ENCODE measurements at regions not wholly inside any gene's neighbourhood (a gene's known extent, or its start where the extent isn't known, plus 50 kb on each side); places are given as distances from the start of the nearest gene placed in this dataset.

- no peak overlapping the region for H3K27ac ChIP-seq
- TF ChIP-seq POLR2A (IDR thresholded peaks at IDR 0.05) = no peak
- no peak for TF ChIP-seq CTCF (IDR thresholded peaks at IDR 0.05)
- no peak overlapping the region for H3K4me3 ChIP-seq
- intact Hi-C loops (cut with DNase I; ENCODE audit: low total_unique reads) = no loop called here
- no peaks in the 10 kb centered on the region for H3K4me1 ChIP-seq
- no peaks in the 10 kb centered on the region for H3K27me3 ChIP-seq
- H3K36me3 ChIP-seq = no peaks in the 10 kb centered on the region
- H3K9me3 ChIP-seq = no peaks in the 10 kb centered on the region
- DNase-seq = no peak
These were observed 52.4 kb upstream of the EPHA4 start for GRCh38 chr2:221624475-221624874.

All from uterus (tissue), 3 donors.